C1 segment of cervical spinal cord (tissue), 14 donors: ENCODE measurements at regions not wholly inside any gene's neighbourhood (a gene's known extent, or its start where the extent isn't known, plus 50 kb on each side); places are given as distances from the start of the nearest gene placed in this dataset.
"Not testable (repeated sequence)": the region's sequence is repeated elsewhere in the genome, so short reads cannot be mapped to it uniquely, and the experiment has no call there.

Source experiments
- DNase-seq, 14 donors: peaks; one replicate each; lab custom pipeline; 2025; lab: John Stamatoyannopoulos, UW

DNA sequence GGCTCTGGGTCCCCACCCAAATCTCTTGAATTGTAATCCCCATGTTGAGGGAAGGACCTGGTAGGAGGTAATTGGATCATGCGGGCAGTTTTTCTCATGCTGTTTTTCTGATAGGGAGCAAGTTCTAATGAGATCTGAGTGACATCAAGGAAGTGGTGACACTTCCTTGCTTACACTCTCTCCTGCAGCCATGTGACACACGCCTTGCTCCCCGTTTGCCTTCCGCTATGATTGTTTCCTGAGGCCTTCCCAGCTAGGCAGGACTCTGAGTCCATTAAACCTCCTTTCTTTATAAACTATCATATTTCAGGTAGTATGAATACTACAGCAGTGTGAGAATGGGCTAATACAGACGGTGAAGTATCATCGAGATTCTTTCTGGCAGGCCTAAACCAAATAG is 1040.4 kb upstream of the MIR17HG start:
- DNase-seq: no peak

DNA sequence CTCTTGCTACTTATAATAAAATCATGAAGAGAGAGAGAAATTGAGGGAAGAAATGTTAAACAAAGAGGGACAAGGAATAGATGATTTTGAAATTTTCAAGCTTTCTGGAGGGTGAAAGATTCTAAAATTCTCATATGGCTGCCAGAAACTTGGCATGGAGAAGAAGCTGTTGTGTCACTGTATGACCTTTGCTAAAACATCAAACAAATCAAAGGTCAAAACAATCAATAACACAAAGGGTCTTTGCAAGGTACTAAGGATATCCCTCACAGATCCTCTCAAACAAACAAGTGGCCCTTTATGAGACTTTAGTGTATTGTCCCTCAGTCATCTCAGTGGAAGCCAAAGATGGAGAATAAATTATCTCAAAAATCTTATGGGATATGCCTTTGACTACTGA is 1039.2 kb upstream of the MIR17HG start:
- no peak for DNase-seq

DNA sequence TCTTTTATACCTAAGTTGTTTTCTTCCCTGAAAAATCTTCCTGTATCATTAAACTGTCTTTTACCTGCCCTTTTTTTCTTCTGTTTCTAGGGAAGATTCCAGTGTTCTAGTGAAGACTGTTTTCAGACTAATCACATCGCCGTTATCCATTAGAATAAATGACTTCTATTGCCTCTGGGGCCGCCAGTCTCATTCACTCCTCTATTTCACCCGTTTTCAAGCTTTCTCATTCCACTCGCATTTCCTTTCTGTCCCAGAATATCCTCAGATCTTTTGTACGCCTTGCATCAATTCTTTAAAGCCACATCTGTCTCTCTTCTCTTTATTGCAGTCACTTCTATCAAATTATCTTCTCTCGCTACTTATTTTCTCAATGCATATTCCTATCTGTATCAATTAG is 1035.6 kb upstream of the MIR17HG start:
- no peak for DNase-seq

DNA sequence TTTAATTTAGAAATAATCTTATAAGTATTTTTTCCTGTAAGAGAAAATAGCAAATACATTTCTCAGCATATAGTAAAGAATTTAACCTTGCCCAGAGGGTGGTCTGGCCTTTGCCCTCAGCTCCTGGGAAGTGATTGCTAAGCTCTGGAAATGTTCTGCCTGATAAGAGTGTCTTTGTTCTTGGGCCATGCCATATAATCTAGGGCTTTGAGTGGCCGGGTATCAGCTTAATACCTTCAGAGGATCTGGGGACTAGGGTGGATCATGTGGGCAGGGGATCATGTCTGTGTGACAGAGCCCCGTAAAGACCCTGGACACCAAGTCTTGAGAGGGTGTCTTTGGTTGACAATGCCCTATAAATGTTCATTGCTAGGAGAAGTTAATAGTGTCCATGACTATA is 1032.4 kb upstream of the MIR17HG start:
- DNase-seq: no peak

DNA sequence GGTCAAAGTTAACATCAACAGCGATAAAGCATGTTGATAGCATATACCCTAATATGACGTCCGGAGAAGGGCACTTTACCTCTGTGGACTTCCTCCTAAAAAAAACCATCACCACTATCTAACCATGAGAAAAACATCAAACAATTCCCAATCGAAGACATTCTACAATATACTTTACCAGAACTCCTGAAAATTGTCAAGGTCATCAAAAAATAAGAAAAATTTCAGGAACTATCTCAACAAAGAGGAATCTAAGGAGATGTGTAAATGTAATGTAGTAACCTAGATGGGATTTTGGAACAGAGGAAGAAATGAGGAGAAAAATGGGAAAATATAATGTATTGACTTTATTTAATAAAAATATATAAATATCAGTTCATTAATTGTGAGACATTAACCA is 1026.8 kb upstream of the MIR17HG start:
- no peak for DNase-seq

DNA sequence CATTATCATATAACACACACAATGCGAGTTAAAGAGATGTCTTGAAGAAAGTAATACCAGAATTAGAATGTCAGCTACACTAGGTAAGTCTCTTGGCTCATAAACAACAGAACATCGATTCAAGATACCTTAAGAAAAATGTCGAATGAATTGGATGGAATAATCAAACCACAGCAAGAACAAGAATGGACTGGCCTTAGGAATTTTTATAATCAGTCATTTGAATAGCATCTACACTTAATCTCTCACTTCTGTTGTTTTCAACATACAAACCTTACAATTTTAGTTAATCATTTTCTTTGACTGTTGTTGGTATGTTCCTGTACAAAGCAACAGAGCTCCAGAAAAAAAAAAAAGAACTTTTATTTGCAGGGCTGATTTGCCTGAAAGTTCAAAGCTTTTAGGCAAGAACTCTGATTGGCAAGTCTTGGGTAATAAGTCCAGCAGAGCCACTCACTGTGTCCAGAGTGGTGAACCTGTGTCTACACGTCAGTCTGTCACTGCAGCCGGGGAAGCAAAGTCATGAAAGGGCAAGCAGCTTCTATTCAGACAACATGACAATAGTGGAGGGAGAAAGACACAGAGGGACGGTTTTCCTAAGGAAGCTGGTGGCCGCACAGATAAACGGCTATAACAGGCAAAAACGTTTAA is 1026.1 kb upstream of the MIR17HG start:
- no peak for DNase-seq

DNA sequence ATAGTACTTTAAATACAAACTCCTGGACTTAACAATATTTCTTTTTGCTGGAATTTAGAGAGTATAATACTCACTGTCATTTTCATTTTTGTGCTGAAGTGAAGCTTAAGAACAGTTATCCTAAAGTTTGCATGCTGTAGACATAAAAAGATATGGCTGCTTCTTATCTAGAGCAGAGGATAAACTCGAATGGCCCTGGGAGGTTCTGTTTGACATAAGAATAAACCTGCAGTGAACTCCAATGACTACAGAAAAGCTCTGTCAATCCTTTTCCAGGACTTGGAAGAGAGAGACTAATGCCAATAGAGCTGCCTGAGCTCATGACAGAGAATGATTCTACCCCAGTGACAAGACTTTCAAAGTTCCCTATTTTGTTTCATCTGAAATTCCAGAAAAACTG is 1017.8 kb upstream of the MIR17HG start:
- DNase-seq: no peak

DNA sequence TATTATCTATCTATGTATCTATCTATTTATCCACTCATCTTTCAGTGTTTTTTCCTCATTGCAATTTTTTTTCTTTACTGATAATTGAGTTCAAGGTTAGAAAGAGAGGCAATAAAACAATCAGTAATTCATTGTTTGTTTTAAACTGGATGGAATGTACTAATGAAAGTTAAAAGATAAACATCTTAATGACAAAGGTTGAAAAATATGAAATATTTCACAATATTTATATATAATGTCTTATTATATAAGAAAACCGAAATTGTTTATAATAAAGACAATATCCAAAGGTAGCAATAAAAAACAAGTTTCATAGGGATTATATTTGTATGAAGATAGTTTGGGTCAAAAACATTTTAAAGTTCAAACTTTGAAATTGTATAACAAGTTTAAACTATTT is 1015.5 kb upstream of the MIR17HG start:
- DNase-seq: no peak

DNA sequence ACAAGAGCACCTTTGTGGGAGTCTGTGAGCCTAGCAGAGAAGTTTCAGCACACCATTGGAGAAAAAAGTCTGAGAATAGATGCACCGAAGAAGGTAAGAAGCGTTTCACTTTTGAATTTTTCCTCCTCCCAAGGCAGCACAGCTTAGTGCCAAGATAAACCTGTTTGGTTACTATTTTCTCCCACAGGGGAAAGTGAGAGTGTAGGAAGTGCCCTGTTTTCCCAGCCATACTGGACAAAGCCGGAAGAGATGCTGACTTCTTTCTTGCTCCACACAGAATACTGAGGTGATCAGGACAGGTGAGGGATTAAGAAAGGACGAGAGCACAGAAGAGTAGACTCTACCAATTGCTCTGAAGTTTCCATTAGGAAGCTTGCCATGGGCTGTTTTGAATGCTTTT is 1011.0 kb upstream of the MIR17HG start:
- no peak for DNase-seq

DNA sequence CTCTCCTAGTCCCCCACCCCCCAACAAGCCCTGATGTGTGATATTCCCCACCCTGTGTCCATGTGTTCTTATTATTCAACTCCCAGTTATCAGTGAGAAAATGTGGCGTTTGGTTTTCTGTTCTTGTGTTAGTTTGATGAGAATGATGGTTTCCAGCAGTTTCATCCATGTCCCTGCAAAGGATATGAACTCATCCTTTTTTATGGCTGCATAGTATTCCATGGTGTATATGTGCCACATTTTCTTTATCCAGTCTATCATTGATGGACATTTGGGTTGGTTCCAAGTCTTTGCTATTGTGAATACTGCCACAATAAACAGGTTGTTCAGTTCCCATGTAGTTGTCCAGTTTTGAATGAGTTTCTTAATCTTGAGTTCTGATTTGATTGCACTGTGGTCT is 1006.1 kb upstream of the MIR17HG start:
- DNase-seq: not testable (repeated sequence)

DNA sequence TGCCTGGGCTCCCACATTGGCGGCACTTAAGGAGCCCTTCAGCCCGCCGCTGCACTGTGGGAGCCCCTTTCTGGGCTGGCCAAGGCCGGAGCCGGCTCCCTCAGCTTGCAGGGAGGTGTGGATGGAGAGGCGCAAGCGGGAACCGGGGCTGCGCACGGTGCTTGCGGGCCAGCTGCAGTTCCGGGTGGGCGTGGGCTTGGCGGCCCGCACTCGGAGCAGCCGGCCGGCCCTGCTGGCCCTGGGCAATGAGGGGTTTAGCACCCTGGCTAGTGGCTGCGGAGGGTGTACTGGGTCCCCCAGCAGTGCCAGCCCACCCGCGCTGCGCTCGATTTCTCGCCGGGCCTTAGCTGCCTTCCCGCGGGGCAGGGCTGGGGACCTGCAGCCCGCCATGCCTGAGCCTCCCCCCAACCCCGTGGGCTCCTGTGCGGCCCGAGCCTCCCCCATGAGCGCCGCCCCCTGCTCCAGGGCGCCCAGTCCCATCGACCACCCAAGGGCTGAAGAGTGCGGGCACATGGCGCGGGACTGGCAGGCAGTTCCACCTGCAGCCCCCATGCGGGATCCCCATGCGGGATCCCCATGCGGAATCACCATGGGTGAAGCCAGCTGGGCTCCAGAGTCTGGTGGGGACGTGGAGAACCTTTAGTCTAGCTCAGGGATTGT is 998.9 kb upstream of the MIR17HG start:
- not testable (repeated sequence) for DNase-seq

DNA sequence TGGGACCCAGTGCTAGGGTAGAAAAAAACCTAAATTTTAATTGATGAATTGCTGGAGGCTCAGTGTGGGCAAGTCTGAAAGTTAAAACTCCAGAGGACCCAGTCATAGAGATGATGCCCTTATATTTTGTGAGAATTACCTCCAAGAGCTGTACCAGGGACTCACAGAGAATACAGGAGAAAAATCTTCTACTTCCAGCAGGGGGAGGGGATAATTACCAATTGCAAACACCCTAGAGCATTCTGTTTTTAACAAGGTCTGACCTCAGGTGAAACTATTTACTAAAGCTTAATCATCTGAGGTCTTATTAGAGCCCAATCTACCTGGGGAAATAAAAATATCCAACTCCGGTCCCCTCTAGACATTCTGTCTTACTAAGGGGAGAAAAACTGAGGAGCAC is 994.7 kb upstream of the MIR17HG start:
- DNase-seq: no peak

DNA sequence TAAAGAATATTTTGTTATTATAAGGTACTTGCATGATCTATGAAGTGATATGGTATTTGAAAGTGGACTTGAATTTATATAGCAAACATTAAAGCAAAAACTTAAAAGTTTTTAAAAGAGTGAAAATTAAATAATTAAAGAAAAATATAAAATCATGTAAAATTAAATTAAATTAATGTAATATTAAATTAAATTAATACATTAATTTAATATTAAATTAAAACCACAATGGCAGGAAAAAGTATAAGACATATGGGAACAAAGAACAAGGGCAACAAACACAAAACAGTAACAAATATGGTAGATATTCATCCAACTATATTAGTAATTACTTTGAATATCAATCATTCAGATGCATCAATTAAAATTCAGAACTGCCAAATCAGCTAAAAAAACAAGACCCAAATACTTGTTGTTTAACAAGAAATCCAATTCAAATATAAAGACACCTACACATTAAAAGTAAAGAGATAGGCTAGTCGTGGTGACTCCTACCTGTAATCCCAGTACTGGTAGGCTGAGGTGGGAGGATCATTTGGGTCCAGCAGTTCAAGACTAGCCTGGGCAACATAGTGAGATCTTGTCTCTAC is 992.2 kb upstream of the MIR17HG start:
- no peak for DNase-seq

DNA sequence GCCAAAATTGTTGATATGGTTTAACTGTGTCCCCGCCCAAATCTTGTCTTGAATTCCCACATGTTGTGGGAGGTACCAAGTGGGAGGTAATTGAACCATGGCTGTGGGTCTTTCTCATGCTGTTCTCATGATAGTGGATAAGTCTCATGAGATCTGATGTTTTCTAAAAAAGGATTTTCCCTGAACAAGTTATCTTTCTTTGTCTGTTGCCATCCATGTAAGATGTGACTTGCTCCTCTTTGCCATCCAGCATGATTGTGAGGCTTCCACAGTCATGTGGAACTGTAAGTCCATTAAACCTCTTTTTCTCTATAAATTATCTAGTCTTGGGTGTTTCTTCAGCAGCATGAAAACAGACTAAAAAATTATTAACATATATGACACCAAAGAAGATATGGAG is 986.7 kb upstream of the MIR17HG start:
- no peak for DNase-seq

DNA sequence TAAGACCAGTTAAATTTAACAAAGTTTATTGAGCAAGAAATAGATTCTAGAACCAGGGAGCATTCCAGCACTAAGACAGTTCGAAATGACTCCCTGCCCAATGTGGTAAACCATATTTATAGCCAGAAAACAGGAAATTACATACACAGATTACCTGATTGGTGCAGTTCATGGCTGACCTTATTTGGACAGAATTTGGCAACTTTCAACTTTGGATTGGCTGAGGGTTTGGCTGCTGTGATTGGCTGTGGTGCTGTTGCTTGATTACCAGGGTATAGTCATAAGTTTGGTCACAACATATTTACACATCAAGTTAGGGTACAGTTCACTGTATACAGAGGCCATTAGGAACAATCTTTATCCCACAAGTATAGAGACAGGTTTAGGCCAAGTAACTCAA is 984.8 kb upstream of the MIR17HG start:
- no peak for DNase-seq

DNA sequence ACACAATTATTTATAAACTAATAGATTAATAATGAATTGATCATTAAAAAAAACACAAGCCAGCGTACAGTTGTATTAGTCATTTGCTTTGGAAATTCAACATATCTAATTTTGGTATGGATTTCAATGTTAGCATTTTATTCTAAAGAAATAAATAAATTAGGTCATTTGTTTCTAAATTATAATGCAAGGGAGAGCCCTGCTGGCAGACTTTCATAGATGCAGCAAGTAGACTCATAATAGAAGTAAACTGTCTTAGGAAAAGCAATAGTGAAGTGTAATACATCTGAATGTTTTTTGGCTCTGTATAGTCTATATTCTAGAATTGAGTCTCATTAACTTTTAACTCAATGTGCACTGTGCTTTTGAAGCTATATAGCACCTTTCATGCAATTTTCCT is 982.4 kb upstream of the MIR17HG start:
- no peak for DNase-seq

DNA sequence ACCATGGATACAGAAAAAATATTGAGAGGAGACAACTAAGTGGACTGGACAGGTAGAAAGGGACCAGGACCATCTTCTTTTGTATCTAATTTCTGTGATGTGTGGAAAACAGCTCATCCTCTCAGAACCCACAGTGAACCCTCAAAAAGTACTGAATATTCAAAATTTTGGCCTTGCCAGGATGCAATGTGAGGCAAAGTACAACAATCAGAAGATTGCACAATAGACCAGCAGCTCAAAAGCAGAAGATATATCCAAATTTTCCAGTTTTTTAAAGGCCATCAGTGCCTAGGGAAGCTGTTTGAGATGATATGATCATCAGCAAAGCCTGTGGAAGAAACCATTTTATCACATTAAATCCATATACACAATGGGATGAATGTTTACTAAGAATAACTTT is 973.3 kb upstream of the MIR17HG start:
- DNase-seq: no peak

DNA sequence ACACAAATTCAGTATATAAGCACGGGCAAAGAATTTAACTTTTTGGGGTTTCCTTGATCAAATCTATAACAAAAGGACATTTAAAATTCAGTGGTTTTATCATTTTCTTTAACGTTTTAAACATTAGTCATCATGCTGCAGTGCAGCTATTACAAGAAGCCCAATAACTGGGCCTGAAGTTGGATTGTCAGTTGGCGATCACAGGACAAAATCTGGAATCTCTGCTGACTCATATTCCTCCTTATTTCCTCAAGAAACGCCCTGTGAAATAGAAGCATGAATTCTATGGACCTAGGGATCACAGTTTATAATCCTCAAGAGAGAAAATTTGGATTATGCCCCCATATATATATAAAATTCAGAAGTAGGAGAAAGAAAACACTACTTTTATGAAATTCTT is 971.6 kb upstream of the MIR17HG start:
- DNase-seq: no peak

DNA sequence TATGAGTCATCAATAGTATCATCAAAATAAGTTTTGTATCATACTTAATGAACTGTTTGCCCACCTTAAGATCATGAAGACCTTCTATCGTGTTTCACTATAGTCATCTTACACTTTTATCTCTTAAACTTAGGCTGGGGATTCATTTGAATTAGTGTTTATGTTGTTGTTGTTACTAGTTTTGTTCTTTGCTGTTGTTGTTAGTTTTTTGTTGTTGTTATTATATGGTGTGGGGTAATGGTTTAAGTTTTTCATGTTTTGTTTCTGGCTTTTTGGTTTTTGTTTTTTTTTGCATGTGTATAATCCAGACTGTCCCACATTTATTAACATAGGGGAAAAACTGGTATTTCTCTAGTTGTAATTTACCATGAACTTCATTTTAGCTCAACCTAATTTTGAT is 965.1 kb upstream of the MIR17HG start:
- DNase-seq: no peak

DNA sequence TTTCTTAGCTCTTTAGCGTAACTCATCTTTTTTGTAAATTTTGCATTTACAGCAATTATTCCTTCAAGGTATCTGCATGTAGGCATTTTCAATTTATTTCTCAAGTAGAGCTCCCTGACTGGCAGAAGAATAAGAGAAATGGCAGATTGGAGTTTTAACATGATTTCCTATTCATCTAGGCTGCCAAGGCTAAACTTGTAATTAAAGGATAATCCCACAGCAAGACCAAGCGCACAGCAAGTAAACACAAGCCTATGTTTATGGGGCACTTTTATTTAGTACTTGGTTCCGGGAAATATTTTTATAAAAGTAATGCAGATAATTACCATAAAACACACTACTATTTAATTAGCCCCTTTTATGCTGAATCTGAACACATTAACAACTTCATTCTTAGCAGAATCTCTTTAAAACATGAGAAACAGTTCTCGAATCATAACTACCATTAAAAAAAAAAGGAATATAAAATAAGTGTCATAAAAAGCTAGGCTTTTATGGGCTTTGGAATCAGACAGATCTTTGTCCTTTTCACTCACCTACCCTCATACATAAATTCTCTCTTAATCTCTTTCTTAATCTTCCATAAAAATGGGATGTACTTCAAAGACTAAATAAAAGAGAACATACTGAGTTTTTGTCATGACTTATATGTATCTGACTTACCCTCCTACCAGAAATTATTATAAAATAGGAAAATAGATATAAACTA is 961.6 kb upstream of the MIR17HG start:
- no peak for DNase-seq

DNA sequence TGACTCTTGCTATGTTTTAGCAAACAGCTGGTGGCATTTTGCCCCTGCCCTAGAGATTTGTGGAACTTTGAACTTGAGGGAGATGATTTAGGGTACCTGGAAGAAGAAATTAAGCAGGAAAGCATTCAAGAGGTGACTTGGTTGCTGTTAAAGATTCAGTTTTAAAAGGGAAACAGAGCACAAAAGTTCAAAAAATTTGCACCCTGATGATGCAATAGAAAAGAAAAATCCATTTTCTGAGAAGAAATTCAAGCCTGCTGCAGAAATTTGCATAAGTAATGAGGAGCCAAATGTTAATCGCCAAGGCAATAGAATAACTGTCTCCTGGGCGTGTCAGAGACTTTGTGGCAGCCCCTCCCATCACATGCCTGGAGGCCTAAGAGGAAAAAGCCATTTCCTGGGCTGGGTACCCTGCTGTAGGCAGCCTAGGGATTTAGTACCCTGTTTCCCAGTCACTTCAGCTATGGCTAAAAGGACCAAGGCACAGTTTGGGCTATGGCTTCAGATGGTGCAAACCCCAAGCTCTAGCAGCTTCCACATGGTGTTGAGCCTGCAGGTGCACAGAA is 958.5 kb upstream of the MIR17HG start:
- DNase-seq: no peak

DNA sequence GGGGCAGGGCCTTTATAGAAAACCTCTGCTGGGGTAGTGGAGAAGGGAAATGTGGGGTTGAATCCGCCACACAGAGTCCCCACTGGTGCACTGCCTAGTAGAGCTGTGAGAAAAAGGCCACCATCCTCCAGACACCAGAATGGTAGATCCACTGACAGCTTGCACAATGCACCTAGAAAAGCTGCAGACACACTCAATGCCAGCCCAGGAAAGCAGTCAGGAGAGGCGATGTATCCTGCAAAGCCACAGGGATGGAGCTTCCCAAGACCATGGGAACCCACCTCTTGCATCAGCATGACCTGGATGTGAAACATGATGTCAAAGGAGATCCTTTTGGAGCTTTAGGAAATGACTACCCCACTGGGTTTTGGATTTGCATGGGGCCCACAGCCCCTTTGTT is 958.0 kb upstream of the MIR17HG start:
- DNase-seq: no peak

DNA sequence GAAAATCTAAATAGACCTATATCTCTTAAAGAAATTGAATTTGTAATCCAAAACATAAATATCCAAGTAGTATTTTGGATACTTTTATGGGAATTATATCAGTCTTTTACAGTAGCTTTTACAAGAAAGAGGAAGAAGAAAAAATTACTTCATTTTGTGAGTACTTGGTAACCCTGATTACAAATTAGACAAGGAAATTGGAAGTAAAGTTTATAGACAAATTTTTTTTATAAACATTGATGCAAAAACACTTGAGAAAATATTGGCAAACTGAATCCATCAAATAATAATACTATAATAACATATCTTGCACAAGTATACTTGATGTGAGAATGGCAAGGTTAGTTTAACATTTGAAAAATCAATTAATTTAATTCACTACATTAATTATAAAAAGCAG is 954.1 kb upstream of the MIR17HG start:
- no peak for DNase-seq
